PFSK-1 (cell line): ENCODE measurements at regions not wholly inside any gene's neighbourhood (a gene's known extent, or its start where the extent isn't known, plus 50 kb on each side); places are given as distances from the start of the nearest gene placed in this dataset.

Source experiments
- POLR2AphosphoS5 ChIP-seq: IDR thresholded peaks from 2 replicates; pipeline ENCODE4 v1.6.1; 2012; ENCODE audit warnings: low read depth, mild to moderate bottlenecking, control low read depth, low read length, moderate library complexity
- REST ChIP-seq, 2 experiments: IDR thresholded peaks; 2 replicates each; pipeline versions ENCODE4 v1.6.1 to v1.8.0; 2011 to 2012; ENCODE audit warnings: low read depth in 2 of 2, low read length in 2 of 2, control low read depth in 1 of 2, inconsistent platforms in 1 of 2, mild to moderate bottlenecking in 1 of 2, moderate library complexity in 1 of 2; ENCODE audit not compliant: insufficient read depth in 1 of 2
- SIN3A ChIP-seq: IDR thresholded peaks from 2 replicates; pipeline ENCODE4 v1.6.1; 2012; ENCODE audit warnings: mild to moderate bottlenecking, low read length, moderate library complexity, borderline replicate concordance; ENCODE audit not compliant: insufficient read depth
- TAF1 ChIP-seq: IDR thresholded peaks from 2 replicates; pipeline ENCODE4 v1.6.1; 2012; ENCODE audit warnings: low read length, control low read depth, borderline replicate concordance; ENCODE audit not compliant: insufficient read depth

GRCh38 chr1:95701450-95702173 lies 467.6 kb downstream of the RWDD3 start:
- no peak for TF ChIP-seq TAF1
- no peak for TF ChIP-seq POLR2AphosphoS5
- TF ChIP-seq SIN3A = no peak
- TF ChIP-seq REST (IDR thresholded peaks at IDR 0.05; ENCODE audit: insufficient read depth in 1 of 2, low read depth in 2 of 2, low read length in 2 of 2) = no peak
